Suppressor macrophage treated with lipopolysaccharide for 1 hour (primary cell): ENCODE measurements at regions not wholly inside any gene's neighbourhood (a gene's known extent, or its start where the extent isn't known, plus 50 kb on each side); places are given as distances from the start of the nearest gene placed in this dataset.

Source experiments
- DNase-seq, 3 donors: peaks; one replicate each; pipeline ENCODE4 v3.0.0-alpha.2; 2020 to 2022

DNA sequence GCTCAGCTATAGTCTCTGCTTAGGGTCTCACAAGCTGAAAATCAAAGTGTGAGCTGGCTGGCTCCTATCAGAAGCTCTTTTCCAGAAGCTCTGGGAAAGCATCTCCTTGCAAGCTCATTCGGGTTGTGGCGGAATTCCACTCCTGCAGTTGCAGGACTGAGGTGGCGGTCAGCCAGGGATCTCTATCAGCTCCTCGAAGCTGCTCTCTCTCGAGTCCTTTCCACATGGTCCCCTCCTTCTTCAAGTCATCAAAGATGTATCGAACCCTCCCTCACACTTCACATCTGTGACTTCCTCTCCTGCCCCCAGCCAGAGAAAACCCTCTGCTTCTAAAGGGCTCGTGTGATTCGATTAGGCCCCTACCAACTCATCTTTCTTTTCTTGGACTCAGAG, 141.7 kb downstream of the ZFP36L2 start:
- no peak for DNase-seq

DNA sequence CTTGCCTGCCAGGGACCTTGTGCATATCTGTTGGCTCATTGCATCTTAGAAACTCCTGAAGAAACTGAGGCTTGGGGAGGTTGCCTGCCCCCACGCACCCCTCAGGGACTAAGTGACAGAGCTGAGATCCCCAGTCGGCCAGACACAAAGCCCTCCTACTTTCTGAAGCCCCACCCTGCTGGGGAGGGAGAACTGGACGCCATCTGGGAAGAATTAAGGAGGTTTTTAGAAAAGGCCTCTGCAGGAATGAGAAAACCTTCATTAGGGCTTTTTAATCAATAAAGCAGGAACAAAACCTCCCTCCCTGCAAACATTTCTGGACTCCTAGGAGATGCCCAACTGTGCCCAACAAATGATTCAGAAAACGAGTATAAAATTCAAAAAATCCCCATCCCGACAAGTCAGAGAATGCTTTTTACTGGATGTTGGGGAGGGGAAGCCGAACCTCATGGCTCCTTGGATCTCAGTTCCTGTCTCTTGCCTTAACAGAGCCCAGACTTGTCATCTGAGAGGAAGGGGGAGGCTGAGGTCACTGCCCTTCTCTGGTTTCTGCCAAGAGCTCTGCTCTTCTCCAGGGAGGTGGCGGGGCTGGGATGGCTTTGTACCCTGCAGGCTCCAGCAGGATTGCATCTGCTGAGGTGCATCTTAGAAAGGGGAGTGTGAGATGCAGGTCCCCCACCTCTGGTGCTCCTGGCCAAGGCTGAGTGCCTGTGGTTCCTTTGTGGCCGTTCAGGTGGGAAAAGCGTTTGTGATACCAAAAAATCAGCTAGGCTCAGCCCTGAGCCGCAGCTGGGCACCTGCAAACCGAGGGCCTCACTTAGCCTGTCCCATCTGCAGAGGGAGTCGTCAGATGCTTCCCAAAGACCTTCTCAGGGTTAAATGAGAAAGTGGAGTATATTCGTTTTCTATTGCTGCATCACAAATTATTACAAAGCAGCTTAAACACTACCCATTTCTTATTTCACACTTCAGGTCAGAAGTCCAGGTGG, 142.4 kb downstream of the ZFP36L2 start:
- peak; percentile 75 to 78 (median 75) for DNase-seq

DNA sequence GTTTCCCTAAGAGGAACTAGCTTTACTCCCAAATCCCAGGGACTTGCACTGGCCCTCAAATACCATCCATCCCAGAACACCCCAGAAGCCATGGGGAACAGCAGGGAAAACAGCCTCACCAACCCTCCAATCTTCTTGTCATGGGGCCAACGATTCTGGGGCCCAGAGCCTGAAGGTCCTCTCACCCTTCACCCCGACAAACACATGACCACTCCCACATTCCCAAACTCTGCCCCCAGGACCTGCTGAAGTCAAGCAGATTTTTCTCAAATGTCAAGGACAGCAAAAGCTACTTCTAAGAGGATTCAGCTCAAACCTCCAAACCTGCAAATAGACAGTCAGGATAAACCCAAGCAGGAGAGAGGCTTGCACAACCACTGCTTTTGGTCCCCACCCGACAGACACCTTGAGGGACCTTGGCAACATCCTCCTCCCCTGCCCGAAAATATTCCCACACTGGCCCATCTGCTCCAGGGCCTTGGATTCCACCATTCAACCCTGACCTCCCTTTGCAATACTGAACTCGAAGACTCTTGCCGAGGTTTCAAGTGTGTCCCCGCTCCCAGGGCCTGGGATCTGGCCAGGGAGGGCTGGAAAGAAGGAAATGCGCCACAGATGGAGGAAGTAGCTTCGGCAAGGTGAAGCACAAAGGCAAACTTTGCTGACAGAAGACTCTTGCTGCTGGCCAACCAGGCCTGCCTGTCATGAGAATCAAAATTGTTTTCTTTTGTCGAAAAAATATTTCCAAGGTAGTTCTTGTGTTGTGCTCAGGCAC, 143.3 kb downstream of the ZFP36L2 start:
- DNase-seq = no peak

DNA sequence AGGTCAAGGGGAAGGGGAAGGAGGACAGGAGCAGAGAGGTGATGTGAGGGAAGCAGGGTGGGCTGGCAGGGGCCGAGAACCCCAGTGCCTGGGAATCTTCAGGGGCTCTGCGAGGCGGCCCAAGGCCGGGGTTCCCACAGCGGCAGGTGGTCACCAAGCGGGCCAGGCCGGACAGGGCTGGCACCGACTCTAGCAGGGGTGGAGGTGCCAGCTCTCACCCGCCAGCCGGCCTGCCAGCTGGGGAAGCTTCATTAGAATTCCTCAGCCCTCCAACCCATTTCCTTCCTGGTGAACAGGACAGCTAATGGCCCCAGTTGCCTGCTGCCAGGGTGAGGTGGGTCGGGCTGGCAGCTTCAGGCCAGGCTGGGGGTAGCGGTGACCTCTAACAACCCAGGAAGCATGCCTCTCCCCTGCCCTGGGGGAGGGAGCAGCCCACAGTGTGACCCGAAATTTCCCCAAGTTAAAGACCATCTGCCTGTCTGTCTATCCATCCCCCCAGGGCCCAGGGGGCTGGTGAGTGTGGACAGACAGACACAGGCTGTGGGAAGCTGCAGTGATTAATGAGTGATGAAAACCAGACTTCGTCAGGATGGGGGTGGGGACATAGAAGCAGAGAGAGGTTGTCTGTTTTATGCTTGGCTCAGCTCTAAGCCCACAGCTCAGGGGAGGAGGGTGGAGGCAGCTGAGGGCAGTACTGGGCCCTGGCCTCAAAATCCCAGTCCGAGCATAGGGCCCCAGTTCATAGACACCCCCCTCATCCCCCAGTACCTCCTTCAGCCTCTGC, 144.1 kb downstream of the ZFP36L2 start:
- DNase-seq = peak; percentile 48 to 59 (median 53)

DNA sequence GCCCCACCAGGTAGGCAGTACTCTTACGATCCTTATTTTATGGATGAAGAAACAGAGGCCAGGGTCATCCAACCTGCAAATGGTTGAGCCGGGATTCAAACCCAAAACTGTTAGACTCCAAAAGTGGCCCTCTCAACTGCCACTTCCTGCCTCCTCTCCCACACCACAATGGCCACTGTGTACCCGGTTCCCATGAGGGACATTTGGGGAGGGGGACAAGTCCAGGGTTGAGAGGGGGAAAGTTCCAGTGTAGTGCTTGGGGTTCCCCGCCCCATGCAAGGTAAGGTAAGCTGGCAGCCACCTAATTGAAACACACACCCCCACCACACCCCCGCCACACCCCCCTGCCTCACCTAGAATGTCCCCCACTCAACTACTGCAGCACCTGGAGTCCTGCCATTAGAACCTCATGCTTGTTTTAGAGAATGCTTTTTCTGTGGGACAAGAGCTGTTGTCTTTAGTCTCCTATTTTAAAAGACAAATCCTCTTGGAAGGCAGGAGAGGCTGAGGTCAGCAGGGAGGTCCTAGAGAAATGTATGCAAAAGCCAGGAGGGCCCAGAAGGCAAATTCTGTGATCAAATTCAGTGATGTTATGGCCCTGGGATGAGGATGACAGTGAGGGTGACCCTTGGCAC, 145.2 kb downstream of the ZFP36L2 start:
- no peak for DNase-seq

DNA sequence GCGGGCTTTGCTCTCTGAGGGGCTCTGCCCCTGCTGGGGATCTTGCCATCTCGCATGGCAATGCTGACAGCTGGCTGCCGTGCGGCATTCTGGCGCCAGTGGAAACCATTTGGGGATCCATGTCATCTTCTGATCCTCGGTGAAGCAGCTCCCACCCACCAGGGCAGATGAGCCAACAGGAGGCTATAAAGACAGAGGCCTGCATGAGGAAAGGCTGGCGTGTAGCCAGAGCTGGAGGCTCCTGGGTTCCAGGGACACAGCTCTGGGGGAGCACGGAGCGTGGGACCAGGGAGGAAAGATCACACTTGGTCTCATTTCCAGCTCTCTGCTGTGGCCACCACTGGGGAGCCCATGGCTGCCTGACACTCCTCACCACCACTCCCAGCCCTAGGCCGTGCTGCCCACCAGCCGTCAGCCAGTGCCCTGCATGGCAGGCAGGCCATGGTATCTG, 145.8 kb downstream of the ZFP36L2 start:
- DNase-seq = no peak

DNA sequence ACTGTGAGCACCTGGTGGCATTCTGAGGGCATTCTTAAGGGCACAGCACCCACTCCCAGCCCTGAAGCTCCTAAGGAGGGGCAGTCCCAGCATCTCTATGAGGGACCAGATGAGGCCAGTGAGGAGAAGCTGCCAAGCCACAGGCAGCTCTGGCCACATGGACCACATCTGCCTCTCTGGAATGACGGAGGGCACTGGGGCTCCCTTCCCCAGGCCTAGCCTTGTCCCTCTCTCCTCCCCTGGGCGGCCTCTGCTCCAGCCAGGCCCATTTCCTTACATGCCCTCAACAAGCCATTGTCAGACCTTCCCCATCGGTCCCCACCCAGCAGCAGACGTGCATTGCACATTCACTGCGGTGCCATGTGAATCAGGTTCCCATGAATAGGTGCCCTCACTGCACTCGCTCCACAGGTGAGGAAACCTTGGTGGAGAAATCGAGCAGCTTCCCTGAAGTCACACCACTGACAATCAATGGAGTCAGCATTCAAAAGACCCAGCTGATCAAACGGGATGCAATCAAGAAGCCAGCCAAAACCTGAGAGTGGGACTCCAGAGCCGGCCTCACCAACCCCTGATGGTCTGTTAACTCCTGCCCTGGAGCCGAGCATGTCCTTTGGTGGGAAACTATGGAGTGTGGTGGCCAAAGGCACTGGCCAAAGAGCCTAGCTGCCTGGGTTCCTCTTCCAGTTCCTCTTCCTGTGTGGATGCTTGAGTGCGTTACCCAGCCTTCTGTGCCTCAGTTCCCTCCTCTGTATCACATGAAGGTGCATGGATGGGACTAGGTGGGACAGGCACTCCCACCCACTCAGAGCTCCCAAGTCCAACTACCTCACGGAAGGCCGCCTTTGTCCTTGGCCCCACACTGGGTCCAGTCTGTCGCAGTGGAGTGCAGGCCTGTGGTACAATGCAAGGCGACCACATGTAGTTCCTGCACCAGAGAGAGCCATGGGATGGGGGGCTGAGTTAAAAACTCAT, 147.3 kb downstream of the ZFP36L2 start:
- no peak for DNase-seq

DNA sequence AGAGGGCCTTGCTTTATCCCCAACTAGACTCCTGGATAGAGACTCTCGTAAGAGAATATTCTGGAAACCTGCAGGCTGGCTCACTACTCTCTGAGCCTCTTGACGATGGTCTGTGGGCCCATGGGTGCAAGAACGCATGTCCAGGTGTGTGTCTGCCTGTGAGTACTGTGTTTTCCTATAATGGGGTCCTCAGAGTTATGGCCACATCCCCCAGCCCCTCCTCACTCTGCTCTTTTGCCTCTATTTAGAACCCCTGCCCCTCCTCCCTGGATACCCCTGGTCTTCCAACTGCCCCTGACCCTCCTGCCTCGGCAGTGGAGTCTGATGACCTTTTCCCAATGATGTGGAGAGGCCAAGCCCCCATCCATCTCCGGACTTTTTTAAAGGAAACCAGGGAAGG, 148.1 kb downstream of the ZFP36L2 start:
- no peak for DNase-seq

DNA sequence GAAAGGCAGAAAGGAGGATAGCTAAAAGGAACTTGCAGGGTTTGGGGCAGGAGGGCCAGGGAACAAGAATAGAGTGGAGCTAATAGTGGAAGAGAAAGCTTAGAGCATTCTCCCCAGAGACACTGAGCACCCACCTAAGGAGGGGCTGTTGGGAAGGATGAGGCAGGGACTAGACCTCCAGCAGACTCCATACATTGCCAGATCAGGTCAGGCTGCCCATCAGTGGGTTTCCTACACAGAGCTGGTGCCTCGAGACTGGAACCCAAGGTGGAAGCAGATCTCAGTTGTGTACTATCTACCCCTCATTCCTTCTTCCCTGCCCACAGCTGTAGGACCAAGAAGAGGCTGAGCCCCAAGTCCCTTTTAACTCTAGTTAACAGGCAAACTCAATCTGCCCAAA, 148.5 kb downstream of the ZFP36L2 start:
- no peak for DNase-seq

DNA sequence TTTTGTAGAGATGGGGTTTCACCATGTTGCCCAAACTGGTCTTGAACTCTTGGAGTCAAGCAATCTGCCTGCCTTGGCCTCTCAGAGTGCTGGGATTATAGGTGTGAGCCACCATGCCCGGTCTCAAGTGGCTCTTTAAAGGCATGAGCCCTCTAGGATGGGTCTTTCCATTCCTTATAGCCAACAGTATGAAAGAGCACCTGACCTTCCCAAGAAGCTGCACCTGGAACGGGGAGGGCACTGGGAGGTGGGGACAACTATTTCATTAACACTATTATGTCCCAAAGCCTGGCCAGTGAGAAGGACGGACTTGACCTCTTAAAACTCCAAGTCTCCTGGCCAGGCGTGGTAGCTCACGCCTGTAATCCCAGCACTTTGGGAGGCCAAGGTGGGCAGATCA, 149.7 kb downstream of the ZFP36L2 start:
- DNase-seq = no peak

DNA sequence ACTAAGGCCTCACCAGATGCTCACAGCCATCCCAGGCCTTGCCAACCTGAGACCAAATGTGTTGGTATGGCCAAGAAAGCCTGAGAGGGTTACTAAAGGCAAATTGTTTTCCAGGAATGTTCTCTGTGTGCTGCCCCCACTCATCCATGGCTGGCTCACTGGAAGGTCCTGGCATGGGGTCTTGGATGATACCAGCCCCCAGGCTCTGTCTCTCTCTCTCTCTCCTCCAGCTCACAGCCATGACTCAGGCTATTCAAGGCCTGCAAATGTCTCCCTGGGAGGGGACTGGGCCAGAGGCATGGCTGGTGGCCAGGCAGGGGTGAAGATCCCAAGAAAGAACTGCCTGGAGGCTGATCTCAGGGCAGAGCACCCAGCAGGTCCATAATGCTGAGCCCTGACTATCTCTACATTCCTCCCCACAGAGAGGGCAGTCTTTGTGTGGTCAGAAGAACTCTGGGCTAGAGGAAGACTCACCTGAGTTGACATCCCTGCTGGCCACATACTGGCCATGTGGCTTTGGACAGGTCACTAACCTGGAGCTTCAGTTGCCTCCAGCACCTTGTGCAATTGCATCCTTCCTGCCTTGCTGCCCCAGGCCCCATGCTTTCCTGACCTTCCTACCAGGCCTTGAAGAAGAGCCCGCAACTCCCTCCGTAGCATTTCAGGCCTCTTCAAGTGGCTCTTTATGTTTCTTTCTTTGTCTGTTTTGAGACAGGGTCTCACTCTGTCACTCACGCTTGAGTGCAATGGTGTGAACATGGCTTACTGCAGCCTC, 150.4 kb downstream of the ZFP36L2 start:
- no peak for DNase-seq

DNA sequence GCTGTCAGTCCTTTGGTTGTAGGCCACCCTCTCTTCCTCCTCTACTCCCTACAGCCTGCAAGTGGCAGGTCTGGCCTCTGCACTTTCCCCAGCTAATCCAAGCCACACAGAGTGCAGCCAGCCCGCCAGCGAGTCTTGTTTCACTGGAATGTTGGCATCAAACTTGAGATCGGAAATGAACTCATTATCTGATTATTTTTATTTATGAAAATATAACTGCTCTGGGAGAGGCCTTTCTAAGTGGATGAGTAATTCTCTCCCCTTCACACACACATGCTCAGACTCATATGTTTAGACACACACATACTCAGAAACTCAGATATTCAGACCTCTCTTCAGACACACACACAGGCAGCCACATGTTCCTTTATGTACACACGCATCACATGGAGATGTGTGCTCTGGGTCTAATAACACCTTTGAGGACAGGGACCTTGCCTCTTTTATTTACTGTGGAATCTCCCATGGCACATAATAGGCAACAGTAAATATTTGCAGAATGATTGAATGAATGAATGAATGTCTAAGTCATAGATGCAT, 151.3 kb downstream of the ZFP36L2 start:
- no peak for DNase-seq

DNA sequence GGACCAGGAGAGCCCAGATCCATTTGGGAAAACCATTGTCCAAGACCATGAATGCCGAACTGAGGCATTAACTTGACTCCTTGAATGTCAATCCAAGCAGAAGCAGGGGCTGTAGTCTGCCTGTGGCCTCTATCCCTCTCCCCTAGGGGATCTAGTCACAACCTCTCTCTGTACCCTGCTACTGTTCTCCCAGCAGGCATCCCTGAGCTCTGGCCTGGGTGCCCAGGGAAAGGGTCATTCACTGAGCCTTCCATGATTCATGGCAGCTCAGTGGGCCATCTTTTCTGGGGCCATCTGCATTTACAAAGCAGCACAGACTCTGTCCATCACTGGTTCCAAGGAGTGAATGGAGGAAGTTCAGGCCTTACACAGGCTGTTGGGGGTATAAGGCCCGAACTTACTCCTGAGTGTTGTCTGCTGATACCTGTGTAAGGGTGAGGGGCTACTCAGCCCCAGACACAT, 151.8 kb downstream of the ZFP36L2 start:
- no peak for DNase-seq

DNA sequence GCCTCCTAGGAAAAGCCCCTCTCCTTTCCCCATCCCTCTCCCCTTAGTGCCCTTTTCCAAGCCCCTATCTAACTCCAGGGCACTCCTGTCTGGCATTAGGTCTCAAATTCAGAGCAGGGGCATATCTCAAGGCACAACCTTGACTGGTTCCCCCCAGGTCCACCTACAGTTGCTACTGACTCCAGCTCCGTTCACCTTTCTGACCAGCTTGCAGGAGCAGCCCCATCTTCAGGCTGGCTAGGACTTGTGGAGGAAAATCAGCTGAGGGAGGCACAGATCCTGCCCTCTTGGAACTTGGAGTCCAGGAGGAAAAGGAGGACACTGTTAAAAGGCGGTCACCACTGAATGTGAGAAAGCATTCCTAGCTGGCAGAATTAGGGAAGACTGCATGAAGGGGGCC, 152.4 kb downstream of the ZFP36L2 start:
- DNase-seq = no peak

DNA sequence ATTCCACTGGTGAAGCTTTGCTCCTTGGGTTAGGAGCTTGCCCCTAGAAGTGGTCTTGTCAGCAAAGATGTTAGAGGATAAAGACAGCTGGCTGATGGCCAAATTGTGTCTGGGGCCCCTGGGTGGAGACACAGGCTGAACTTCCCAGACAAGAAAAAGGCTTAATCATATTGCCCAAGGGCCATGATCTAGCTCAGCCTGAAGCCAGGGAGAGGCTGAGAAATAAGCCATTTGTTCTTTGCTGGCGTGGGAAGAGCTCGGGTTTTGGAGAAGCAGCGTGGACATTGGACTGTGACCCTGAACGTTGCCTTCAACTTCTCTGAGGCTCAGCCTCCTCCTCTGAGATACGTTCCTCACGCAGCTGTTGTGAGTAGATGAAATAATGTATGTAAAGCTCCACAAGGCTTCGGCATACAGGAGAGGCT, 153.0 kb downstream of the ZFP36L2 start:
- DNase-seq = peak; percentile 29 to 52 (median 42)

DNA sequence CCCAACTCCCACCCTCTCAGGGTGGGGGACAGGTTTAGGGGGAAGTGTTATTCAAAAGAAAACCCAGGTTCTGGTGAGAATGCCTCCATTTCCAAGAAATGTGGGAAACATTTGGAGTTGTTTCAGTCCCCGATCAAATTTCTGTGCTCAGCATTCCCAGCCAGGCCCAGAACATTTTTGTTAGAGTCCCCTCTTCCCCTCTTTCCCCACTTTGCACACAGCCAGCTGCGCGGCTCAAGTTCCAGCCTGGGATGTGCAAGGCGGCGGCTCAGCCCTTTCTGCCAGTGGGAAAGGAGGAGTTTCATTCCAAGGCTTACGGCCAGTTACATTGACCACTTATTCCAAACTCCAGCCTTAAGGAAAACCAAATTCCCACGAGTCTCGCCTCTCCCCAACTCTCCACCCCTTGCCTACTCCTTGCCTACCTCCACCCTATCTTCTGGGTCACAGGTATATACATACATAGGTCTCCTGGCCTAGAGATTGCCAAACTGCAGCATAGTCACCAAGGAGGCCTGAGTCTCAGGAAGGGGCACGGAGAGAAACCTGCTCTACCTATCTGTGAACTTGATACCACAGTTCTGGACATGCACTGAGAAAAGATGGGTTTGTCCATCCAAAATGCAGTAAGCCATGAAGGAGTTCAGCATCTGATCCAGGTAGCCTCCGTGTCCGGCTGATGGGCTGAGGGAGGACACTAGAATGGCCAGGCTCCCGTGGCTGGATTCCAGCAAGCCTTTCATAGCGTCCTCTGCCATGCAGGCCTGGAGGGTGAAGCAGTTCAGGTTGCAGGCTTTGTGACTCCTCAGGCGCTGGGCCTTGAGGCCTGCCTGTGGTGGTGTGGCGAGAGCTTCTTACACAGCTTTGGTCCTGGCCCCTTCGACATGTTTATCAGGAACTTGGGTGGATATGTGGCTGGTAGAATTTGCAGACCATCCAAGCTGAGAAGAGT, 154.5 kb downstream of the ZFP36L2 start:
- DNase-seq = no peak

DNA sequence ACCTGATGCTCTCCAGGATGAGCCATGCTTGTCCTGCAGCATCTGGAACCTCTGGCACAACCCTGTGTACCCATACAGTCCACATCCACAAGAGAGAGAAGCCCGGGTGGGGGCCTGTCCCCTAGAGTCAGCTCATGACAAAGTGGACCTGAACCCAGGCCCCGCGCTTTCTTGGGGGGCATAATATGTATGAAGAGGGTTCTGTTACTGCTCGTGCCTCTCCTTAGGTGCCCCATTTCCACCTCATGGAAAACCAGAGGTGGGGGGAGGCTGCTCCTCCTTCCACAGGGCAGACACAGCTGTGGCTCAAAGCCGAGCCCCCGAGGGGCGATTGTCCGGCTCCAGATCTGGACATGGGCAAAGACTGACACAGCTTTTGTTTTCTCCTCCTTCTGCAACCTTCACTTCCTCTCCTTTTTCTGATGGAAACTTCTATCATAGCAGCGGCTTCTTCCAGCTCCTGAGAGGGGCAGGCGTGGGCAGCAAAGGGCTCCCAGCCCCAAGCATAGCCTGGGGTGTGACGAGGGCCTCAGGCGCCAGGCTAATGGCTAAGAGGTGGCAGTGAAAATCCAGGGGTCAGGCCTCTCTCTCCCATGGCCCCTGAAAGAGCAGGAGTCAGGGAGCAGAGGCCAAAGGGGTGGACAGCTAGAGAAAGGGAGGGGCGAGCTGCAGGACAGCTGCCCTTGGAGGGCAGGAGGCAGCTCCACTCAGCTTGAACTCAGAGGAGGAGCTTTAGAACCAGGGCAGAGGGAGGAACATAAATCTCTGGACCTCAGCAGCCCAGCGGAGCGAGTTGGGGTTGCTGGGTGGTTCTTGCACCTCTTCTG, 155.5 kb downstream of the ZFP36L2 start:
- no peak for DNase-seq

DNA sequence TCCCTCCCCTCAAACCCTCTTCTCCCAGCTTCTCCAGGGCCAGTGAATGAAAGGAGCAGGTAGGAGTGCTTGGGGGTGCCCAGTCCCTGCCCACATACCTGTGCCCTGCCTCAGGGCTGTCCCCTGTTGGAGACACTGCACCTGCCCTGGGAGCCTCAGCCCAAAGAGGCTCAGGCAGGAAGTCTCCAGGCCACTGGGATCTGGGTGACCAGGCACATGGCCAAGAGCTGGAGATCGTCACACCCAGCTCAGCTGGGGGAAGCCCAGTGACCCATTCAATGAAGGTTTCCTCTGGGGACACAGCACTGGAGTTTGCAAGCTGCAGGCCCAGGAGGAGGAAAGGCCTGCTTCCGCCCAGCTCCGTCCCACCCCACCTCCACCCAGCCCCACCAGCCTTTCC, 156.4 kb downstream of the ZFP36L2 start:
- peak; percentile 51 to 70 (median 57) for DNase-seq
